Head of caudate nucleus (tissue), 42 donors: ENCODE measurements at regions not wholly inside any gene's neighbourhood (a gene's known extent, or its start where the extent isn't known, plus 50 kb on each side); places are given as distances from the start of the nearest gene placed in this dataset.
"Not testable (repeated sequence)": the region's sequence is repeated elsewhere in the genome, so short reads cannot be mapped to it uniquely, and the experiment has no call there.

Experiments used
- DNase-seq, 42 donors: peaks; one replicate each; pipeline versions ENCODE4 v3.0.0 to v3.0.0-alpha.2; 2020 to 2021; ENCODE audit warnings: mixed read lengths in 7 of 42
- intact Hi-C: fragments of 100-400 bp; cut with DNase I; formaldehyde crosslinking; loops from one replicate; pipeline ENCODE4 v1.15.0; 2022

DNA sequence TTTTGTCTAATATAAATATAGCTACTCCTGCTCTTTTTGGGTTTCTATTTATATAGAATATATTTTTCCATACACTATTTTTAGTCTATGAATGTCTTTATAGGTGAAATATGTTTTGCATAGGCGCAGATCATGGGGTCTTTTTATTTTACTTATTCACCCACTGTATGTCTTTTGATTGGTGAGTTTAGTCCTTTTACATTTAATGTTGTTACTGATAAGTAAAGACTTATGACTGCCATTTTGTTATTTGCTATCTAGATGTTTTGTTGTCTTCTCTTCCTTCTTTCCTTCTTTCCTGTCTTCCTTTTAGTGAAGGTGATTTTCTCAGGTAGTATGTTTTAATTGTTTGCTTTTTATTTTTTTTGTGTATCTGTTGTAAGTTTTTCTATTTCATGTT lies 276.8 kb upstream of the CNTNAP2 start:
- intact Hi-C loops: no loop called here
- no peak for DNase-seq

DNA sequence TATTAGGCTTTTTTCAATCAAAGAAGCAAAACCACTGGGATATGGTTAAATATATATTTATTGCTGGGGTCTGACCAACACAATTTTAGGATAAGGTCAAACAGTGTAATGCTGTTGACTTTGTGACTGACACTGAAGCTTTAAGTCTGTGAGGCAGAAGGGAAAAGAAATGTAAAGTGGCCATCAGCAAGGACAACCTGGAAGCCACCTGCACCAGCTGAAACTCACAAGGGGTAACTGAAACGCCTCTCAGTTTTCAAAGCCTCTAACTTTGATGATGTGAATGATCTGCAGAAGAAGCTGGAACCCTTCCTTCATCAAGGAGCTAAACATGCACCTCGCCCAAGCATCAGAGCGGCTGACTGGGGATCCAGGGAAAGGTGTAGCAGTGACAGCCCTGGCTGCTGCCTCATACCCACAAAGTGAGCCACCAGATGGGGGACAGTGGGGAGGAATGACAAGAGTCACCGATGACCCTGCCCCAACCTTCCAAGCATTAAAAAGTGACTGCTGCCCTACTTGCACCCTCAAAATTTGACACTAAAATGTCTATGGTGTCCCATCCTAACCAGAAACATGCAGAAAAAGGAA lies 284.9 kb upstream of the CNTNAP2 start:
- intact Hi-C loops: no loop called here

DNA sequence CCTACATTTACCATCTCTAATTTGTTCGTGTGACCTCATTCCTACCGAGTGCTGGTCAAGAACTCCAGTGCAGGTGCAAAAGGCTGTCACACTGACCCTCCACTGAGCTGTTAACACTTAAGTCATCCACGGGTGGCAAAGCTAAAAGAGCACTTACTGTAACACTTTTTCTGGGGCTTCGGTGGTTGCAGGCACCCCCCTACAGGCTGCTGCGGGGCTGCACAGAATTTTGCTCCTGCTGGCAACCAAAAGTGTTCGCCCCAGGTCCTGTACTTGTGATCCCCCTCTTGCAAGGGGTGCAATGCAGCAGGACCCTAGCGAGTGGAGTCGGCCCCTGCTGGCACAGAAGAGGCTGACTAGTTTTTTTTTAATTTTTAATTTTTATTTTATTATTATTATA lies 298.9 kb upstream of the CNTNAP2 start:
- intact Hi-C loops: no loop called here
- DNase-seq: no peak

More for the DNA sequence above, 284.9 kb upstream of the CNTNAP2 start:
- DNase-seq: no peak

DNA sequence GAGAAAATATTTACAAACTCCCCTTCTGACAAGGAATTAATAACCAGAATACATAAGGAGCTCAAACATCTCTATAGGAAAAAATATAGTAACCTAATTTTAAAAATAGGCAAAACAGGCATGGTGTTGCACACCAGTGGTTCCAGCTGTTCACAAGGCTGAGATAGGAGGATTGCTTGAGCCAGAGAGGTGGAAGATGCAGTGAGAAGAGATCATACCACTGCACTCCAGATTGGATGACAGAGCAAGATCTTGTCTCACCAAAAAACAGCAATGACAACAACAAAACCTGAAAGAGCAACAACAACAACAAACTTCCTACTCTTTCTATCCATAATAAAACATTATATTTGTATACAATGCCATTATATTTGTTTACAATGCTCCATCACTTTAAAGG lies 304.4 kb upstream of the CNTNAP2 start:
- intact Hi-C loops: no loop called here
- no peak for DNase-seq

DNA sequence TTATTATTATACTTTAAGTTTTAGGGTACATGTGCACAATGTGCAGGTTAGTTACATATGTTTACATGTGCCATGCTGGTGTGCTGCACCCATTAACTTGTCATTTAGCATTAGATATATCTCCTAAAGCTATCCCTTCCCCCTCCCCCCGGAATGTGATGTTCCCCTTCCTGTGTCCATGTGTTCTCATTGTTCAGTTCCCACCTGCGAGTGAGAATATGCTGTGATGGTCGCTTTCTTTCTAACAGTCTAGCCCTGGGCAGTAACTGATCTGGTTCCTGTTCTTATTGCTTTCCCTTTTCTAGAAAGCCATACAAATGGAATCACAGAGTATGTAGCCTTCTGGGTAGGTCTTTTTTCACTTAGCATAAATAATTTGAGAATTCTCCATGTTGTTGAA lies 311.1 kb upstream of the CNTNAP2 start:
- DNase-seq, intact Hi-C loops: not testable (repeated sequence)

DNA sequence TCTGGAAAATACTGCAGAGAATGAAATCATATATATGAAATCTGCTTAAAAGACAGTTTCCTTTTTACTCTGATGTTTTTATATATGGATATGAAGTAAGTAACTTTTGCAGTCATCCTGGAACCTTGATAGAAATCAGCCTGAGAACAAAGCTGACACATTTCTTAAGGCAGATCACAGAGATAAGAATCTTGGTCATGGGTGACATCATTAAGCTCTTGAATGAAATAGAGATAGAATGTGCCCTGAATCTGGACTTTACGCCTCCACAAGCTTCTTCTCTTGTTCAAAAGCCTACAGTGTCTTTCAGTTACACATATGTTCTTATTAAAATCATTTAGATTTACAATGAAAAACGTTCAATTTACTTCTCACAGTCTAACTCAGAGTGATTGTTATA lies 319.1 kb upstream of the CNTNAP2 start:
- intact Hi-C loops: no loop called here
- DNase-seq: no peak

DNA sequence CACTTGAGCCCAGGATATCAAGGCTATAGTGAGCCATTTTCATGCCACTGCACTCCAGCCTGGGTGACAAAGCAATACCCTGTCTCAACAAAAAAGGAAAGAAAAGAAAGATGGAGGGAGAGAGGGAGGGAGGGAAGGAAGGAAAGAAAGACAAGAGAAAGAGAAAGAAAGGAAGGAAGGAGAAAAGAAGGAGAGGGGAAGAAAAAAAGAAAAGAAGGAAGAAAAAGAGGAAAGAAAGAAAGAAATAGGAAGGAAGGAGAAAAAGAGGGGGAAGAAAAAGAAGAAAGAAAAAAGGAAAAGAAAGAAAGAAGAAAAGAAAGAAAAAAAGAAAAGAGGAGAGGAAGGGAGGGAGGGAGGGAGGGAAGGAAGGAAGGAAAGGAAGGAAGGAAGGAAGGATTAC lies 321.5 kb upstream of the CNTNAP2 start:
- intact Hi-C loops: no loop called here
- no peak for DNase-seq

DNA sequence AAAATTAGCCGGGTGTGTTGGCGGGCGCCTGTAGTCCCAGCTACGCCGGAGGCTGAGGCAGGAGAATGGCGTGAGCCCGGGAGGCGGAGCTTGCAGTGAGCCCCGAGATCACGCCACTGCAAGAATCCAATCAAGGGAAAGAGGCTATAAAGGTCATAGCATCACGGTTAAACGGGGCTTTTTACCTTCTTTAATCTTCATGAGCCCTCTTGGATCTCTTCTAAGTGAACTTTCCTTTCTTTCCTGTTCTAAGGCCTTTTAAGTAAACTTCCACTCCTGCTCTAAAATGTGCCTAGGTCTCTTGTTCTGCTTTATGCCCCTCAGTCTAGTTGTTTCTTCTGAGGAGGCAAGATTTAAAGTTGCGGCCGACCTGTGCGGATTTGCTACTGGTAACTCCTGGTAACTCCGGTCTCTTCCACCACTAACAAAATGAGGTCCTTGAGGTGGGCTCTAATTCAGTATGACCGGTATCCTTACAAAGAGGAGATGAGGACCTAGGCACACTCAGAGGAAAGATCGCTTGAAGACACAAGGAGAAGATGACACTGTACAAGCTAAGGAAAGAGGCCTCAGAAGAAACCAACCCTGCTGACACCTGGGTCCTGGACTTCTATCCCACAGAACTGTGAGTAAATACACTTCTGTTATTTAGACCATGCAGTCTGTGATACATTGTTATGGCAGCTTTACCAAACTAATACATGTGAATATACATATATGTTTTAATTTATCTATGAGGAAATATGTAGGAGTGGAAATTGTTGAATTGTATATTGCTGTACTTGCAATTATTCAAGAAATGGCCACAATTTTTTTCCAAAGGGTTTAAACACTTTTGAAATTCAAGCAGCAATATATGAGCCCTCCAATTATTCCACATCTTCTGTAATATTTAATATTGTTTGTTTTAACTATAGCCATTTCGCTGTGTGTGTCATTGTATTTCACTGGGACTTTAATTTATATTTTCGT lies 331.5 kb upstream of the CNTNAP2 start:
- intact Hi-C loops: no loop called here
- DNase-seq: no peak

DNA sequence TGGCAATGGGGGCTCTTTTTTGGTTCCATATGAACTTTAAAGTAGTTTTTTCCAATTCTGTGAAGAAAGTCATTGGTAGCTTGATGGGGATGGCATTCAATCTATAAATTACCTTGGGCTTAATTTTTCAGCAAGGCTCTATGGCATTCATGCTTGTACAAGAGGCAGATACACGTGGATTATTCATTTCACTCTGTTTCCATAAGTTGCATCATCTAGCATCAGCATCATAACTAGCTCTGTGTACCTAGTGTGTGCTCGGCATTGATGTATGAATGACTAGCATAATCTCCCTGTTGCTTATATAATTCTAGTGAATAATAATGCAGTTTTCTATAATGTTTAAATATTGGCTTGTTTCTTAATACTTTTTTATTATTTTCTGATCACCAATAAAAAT lies 335.2 kb upstream of the CNTNAP2 start:
- intact Hi-C loops: not testable (repeated sequence)

DNA sequence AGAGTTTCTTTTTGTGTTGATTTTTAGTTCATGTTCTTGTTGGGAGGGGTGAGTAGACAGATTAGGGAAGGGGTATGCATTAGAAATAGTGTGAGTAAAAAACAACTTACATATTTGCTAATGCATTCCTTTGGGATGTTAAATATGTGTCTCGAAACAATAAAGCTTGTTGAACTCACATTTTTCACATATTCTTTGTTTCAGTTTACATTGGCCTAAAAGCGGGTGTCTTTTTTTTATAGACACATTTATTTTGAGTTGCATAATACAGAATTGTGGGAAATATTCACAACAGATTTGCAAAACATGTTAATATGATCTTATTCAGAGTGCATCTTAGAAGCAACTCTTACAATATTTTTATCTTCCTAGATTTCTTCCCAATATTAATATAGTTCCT lies 337.5 kb upstream of the CNTNAP2 start:
- intact Hi-C loops: no loop called here
- DNase-seq: no peak

More for the DNA sequence above, 335.2 kb upstream of the CNTNAP2 start:
- not testable (repeated sequence) for DNase-seq

DNA sequence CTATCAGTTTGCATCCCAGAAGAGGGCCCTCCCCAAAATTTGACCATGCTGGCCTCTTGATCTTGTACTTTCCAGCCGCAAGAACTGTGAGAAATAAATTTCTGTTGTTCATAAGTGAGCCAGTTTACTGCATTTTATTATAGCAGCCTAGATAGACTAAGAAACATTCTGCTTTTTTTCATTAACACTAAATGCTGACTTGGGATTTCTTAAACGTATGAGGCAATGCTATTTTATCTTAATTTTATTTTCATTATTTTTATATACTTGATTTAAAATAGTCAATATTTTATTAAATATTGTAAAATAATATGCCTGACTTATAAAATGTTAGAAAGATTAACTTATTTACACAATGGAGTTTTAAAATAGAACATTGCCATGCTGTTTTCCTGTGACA lies 341.8 kb upstream of the CNTNAP2 start:
- intact Hi-C loops: no loop called here
- DNase-seq: no peak

DNA sequence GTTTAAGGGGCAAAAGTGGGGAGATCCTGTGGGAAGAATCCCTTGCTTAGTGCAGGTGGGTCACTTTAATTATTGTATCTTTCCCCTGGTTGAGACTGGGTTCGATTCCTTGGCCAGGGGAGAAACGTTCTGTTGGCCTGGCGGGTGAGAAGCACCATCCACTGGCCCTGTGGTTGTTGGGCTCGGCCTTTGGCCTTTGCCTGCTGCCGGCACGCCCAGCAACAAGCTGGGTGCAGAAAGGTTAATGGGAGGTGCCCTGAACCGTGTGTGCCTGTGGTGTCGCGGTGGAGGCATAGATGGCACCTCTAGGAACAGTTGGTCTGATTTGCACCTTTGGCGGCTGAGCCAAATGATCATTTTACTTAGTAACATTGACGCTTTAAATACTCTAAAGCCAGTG lies 363.6 kb upstream of the CNTNAP2 start:
- intact Hi-C loops: no loop called here
- no peak for DNase-seq

DNA sequence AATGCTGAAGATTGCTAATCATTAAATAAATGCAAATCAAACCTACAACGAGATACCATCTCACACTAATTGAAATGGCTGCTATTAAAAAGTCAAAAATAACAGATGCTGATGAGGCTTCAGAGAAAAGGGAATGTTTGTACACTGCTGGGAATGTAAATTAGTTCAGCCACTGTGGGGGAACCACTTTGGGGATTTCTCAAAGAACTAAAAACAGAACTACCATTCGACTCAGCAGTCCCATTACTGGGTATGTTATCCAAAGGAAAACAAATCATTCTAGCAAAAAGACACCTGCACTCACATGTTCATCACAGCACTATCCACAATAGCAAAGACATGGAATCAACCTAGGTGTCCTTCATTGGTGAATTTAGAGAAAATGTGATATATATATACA lies 379.0 kb upstream of the CNTNAP2 start:
- intact Hi-C loops: no loop called here

DNA sequence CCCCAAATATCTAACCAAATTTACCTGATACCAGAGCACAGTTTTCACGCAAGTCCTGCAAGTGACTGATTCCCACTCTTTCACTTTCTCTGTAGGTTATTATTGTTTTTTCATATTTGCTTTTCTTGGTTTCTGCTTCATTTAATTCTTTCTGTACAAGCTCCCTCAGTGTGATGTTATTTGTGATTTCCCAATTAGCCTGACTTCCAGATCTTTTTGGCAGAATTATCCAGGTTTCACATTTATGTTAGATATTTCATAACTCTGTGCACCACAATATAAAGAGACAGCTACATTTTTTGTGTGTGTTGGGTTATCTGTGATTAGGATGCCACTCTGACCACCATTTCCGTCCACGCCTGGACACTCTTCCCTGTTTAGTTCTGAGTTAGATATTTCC lies 381.5 kb upstream of the CNTNAP2 start:
- intact Hi-C loops: no loop called here

More for the DNA sequence above, 379.0 kb upstream of the CNTNAP2 start:
- DNase-seq: no peak

DNA sequence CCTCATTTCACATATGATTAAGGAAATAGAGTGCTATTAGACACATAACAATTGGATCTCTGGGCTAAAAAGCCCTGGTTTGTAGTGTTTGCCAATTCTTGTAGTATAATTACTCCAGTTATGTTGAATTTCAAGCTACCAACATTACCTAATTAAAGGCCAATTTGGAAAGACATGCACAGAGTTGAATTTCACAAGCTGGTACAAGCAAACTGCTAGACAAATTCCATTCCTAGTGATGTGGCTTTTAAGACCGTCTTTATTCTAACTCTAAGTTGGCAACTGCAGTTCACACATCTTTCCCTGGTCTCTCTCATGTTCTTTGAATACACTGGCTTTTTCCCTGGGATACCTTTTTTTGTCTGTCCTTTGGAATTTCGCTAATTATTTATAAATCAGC lies 384.1 kb upstream of the CNTNAP2 start:
- DNase-seq: no peak
- intact Hi-C loops: no loop called here

More for the DNA sequence above, 381.5 kb upstream of the CNTNAP2 start:
- no peak for DNase-seq

DNA sequence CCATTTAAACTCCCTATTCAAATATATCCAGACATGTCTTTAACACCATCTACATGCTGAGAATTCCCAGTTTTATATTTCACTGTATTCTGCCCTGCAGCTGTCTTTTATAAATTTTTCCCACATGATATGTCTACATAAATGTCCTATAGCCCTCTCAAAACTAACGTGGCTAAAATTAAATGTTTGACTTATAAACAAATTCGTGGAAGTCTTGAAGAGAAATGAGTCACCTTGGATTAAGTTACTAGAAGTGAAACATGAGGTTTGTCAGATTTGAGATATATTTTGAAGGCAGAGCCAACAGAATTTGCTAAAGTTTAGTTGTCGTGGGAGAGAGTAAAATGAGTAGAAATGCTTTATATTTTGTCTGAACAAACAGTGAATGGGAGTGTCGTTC lies 386.9 kb upstream of the CNTNAP2 start:
- intact Hi-C loops: no loop called here
- DNase-seq: no peak

DNA sequence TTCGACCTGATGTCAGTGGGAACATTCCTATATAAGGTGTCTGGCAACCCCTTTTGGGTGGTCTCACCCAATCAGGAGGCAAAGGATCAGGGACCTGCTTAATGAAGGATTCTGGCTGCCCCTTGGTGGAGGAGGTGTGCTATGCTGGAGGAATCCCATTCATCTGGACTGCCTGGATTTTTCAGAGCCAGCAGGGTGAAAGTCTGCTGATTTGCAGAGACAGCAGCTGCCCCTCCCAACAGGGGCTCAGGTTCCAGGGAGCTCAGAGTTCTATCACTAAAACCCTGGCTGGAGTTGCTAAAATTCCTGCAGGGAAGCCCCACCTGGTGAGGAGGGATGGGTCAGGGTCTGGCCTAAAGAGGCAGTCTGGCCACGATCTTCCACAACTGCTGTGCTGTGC lies 398.5 kb upstream of the CNTNAP2 start:
- intact Hi-C loops: no loop called here

DNA sequence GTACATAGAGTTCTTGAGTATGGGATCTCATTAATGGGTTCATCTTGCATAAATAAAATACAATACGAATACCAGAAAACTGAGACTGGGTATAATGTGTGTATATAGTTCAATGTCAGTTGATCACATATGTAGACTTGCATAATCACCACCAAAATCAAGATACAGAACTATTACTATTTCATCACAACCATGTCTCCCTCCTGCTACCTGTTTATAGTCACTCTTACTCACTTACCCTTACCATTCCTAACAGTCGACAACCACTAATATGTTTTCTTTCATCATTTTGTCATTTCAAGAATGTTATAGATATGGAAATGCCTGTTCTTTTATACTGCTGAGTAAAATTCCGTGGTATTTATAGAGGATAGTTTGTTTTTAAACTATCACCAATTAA lies 416.1 kb upstream of the CNTNAP2 start:
- intact Hi-C loops: no loop called here
- no peak for DNase-seq

More for the DNA sequence above, 398.5 kb upstream of the CNTNAP2 start:
- DNase-seq: no peak

DNA sequence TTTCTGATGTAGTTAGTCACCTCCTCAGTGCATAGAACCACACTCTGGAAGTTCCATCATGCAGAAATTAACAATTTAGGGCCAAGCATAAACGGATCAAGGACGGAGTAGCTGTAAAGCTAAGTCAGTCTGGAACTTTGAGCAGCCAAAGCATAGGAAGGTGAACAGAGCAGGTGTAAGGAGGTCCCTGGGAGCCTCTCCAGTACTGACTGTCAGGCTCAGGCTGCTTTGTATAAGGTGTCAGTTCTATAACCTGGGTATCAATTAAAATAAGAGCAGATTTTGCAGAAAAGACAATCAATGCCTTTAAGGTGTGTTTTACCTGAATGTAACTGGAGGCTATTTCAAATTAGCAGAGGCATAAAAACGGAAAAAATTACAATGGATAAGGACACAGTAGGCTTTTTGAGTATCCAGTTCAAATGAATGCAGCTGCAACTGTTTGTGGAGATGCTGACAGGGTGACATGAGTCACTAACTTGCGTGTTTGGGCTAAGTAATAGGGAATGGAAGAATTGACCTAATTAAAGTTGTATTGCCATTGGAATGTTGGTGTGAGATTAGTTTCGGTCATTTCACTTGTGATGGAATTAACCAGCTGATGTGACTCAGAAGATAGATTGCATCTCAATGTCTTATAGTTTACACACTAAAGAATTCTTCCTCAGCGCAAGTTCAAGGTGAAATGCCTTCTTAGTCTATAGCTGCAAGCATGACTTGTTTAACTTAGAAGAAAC lies 417.9 kb upstream of the CNTNAP2 start:
- DNase-seq: no peak
- intact Hi-C loops: no loop called here
